ENCODE measurements at regions not wholly inside any gene's neighbourhood (a gene's known extent, or its start where the extent isn't known, plus 50 kb on each side); places are given as distances from the start of the nearest gene placed in this dataset.
"Not testable (repeated sequence)": the region's sequence is repeated elsewhere in the genome, so short reads cannot be mapped to it uniquely, and the experiment has no call there.

DNA sequence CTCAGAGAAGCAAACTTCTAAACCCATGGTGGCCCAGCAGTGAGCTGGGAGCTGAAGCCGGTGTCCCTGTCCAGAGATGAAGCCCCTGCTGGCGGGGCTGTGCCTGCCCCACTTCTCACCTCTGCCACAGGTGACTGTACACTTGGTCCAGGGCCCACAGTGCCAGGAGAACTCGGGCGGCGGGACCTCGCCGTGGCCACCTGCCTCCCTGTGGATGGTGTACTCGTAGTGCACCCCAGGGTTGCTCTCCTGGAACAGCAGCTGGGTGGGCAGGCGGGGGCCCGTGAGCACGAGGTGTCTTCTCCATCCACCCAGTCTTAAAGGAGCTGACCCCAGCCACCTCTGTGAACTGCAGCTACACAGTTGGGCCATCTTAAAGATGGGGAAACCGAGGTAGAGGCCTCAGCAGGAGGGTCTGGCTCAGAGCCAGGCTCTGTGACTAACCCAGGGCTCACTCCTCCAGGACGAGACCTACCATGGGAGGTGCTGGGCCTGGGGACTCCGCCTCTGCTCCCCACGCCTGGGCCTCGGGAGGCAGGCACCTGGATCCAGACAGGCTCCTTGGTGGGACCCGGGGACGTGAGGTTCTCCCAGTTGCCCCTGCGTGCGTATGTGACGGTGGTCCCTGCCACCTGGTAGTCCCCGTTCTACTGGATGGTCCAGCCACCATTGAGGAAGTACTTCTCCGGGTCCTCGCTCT, 113.1 kb upstream of the AKAP13 start:
- DNase-seq = not testable (repeated sequence)

- no peak for DNase-seq
Measured at GRCh38 chr15:85274315-85275050, 105.9 kb upstream of the AKAP13 start.

GRCh38 chr15:85276508-85276907, 103.9 kb upstream of the AKAP13 start:
- DNase-seq = no peak

GRCh38 chr15:85276921-85277320, 103.5 kb upstream of the AKAP13 start:
- DNase-seq = no peak

DNA sequence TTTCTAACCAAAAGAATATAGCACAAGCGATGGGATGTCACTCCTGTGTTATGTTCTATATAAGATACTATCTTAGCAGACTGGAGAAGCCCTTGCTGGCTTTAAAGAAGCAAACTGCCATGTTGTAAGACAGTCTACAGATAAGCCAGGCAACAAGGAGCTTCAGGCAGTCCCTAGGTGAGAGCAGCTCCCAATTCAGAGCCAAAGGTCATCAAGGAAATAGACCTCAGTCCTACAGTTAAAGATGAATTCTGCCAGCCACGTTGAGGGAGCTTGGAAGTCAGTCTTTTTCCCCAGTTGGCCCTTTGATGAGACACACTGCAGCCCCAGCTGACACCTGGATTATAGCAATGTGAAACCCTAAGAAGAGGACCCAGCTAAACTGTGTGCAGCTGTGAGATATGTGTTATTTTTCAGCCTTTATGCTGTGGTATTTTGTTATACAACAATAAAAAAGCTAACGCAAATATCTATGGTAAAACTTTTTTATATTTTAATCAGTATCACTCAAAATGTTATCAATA, 102.5 kb upstream of the AKAP13 start:
- DNase-seq = no peak

DNA sequence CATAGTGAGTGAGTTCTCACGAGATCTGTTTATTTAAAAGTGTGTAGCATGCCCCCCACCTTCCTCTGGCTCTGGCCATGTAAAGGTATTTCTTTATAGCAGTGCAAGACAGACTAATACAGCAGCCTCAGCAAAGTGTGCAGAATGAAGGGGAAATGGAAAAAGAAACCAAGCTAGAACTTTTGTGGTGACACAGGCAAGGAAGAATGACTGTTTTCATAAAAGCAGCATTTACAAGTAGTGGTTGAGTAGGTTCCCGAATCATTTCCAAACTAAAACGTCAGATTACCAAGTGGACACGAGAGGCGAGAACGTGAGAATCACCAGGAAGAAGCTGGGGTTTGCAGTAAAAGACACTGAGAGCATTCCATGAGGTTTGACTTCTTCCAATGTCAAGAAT, 100.2 kb upstream of the AKAP13 start:
- no peak for DNase-seq

DNA sequence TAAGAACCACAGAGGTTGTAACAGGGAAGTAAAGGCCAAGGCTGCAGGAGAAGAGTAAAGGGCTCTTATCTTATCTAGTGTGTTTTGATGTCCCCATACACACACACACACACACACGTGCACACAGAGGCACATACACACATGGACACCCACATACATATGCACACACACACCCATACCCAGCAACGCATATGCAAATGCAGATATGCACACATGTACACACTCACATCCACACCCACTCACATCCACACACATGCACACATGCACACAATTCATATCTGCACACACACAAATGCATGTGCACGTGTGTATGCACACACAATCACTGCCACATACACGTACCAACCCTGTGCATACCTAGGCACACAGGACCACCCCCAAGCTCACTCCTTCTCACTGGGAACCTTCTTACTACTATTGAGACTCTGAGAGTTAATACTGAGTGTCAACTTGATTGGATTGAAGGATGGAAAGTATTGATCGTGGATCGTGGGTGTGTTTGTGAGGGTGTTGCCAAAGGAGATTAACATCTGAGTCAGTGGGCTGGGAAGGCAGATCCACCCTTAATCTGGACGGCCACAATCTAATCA, 99.0 kb upstream of the AKAP13 start:
- no peak for DNase-seq

DNA sequence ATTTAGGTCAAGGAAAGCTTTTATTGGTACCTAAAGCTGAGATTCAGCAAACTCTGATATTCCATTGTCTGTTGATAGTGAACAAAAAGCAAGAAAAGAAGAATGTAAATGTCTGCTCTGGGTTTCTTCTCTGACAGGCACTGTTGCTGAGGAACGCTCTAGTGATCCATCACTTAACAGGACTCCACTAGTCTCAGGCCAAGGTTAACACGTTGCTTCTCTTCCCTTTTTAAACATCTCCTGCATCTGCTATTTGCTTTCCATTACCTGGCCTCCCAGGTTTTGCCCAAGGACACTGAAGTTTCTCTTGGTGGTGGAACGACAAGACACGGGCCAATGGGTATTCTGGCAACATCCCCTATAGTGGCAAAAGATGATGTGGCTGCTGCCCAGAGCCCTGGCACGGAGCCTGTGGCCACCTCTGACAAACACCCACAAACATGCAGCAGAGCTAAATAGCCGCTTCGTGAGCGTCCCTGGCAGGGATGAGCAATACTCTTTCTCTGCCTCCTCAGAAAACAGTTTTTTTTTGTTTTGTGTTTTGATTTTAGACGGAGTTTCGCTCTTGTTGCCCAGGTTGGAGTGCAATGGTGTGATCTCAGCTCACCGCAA, 97.8 kb upstream of the AKAP13 start:
- DNase-seq = no peak

DNA sequence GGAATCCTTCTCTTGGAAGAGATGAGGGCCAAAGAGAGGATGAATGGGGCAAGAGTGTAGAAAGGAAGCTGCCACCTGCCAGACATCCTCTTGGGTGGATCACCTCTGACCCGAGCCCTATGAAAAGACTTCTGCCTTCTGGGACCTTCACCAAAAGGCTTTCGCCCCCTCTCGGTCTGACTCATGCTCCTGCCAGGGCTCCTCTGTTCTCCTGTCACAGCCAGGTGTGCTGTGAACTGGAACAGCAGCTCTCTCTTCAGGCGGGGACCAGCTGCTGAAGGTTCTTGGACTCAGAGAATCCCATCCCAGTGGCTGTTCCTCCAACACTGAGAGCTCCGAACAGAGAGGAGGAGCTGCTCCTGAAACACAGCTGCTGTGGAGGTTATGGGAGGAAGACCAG, 96.6 kb upstream of the AKAP13 start:
- not testable (repeated sequence) for DNase-seq

- no peak for DNase-seq
Measured at GRCh38 chr15:85284497-85284896, 95.9 kb upstream of the AKAP13 start.

DNA sequence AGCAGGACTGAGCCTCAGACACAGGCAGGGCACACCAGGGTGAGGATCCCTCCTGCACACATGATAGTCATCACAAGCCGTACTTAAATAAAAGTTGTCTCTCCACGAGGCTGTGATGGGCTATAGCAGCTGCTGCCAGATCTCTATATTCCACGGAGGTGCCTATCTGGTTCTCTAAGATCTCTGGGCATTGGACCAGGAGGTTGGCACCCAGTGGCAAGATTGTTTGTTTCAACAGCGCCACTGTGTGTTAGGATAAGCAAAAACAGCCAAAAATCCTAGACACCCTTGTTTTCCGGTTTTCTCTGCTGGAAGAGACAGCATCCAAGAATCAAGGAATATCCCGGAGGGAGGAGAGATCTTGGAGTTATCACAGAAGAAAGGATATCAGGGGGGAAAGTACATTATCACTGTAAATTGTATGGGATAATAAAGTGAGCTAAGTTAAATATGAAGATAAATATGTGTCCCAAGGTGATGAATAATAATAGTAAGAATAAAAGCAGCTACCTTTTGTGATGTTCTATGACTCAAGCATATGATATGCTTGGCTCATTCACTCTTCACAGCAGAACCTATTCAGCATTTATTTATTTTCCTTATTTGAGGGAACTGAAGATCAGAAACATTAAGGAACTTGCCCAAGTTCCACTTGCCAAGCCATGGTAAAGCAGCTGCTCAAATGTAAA, 90.6 kb upstream of the AKAP13 start:
- DNase-seq = no peak

- not testable (repeated sequence) for DNase-seq
Measured at GRCh38 chr15:85292583-85292982, 87.8 kb upstream of the AKAP13 start.

DNA sequence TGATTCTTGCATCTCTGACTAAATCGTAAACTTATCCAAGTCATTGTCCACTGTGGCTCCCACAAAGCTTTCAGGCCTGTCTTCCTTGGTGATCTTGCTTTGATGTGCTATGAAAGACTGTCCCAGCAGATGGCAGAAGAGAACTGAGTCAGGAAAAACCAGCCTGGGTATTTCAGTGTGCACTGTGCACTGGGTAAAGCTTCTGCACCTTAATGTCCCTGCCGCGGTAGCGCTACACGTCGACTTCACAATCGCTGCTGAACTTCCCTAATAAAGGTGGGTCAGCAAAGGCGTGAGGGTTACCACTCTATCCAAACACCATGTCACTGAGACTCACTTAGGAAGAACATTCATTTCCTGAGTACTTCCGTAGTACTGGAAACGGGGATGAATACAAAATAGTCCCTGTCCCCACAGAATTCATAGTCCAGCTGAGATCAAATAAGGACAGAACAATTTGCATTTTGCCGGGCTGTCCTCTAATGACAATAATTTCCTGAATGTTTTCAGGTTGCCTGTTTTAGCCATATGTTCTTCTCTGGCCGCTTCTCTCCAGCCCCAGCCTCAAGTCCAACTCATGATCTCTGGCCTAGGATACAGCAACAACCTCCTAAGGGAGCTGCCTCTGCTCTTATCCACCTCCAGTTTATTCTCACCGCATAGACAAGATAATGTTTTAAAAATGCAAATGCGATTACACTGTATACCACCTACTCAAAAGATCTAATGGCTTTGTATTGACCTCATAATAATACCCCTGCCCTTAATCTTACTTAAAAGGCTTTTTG, 83.6 kb upstream of the AKAP13 start:
- DNase-seq = peak; percentile 59 to 63

- no peak for DNase-seq
Measured at GRCh38 chr15:85297537-85297936, 82.9 kb upstream of the AKAP13 start.

GRCh38 chr15:85298366-85298765, 82.0 kb upstream of the AKAP13 start:
- DNase-seq = no peak

DNA sequence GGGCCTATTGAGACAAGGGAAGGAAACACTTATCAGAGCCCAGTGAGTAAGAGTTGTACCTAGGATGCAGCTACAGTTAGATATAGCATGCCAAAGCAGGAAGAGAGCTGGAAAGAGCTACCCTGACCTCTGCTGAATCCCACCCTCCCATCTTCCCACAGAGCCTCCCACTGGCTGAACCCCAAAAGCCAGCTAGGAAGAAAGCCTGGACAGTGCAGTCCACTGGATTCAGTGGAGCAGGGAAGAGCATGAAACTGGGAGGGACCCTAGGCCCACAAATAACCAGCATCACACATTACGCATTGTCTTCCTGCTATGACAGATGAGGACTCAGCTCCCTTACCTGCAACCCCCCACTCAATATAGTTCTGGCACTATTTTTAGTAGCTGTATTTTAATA, 81.5 kb upstream of the AKAP13 start:
- no peak for DNase-seq

GRCh38 chr15:85302271-85302670, 78.1 kb upstream of the AKAP13 start:
- DNase-seq = no peak

DNA sequence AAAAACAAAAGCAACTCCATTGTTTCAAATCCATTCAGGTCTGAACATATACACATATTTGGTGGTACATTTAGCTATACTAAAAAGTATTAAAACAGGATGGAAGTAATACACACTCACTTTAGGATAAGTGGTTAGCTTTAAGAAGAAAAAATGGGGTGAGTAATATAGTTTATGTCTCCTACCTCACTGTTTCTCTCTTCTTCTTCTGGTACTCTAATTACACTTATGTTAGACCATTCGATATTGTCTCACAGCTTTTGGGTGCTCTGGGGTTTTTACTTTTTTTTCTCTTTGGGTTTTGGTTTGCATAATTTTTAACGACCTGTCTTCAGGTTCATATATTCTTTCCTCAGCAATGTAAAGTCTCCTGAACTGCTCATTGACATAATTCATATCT, 75.4 kb upstream of the AKAP13 start:
- no peak for DNase-seq

DNA sequence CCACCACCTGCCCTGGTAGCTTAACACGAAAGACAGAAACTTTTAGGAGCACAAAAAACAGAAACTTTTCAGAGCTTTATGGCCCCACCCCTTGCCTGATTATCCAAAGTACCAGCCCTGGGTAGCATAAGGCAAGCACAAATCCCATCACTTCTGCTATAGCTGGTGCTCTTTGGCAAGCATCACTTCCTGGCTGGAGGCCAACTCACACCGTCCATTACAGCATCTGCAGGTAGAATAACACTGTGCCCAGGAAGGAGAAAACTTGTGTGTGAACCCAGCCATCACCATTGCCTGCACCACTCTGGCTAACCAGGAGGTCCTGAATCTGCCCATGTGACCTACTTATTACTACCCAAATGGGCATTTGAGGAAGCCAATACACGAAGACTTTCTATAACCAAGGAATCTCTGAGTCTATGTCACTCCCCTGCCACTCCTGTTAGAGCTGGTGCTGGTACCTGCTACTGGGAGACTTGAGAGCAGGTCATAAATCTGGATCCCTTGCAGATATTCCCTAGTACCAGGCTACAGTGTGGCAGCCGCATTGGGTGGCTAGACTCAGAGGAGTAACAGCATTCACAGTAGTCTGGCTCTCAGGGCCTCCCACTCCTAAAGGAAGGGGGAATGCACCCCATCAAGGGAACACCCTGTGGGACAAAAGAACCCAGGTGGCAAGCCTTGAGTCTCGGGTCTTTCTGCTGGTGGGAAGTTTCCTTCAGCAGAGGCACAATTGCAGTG, 73.3 kb upstream of the AKAP13 start:
- DNase-seq = no peak

GRCh38 chr15:85307687-85308045, 72.7 kb upstream of the AKAP13 start:
- DNase-seq = no peak

DNA sequence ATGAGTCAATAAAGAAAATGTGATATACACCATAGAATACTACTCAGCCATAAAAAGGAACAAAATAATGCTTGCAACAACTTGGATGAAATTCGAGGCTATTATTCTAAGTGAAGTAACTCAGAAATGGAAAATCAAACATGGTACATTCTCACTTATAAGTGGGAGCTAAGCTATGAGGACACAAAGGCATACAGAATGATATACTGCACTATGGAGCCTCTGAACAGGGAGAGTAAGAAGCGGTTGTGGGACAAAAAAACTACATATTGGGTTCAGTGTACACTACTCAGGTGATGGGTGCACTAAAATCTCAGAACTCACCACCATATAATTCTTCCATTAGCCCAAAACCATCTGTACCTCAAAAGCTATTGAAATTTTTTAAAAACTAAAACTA, 68.8 kb upstream of the AKAP13 start:
- DNase-seq = no peak
